HCT116 (cell line): ENCODE measurements at regions not wholly inside any gene's neighbourhood (a gene's known extent, or its start where the extent isn't known, plus 50 kb on each side); places are given as distances from the start of the nearest gene placed in this dataset.

Source experiments
- ATAC-seq: fragments of 200-7000 bp; cut with Tn5 transposase; 2 replicates; pipeline ENCODE4 v1.9.1; 2020; ENCODE audit warnings: mild to moderate bottlenecking, moderate library complexity
- BruUV-seq: library from RNA; stranded (reverse); fragments of 400-500 nt; replicated peaks from 2 replicates; lab custom pipeline; 2021; lab: Mats Ljungman, UMichigan
- CTCF ChIA-PET: fragments of 300-600 bp; sonication (Branson Sonifier 250); formaldehyde crosslinking; loops from one replicate; lab custom pipeline; 2021; ENCODE audit warnings: antibody characterized with exemption; lab: Charles Lee
- POLR2A ChIA-PET: fragments of 300-600, 350-600 bp; sonication (Branson Sonifier 250); formaldehyde crosslinking; loops from one replicate; lab custom pipeline; 2021; ENCODE audit warnings: antibody characterized with exemption; lab: Charles Lee
- RAD21 ChIA-PET, 2 experiments: fragments of 300-600 bp; sonication (Branson Sonifier 250); formaldehyde crosslinking; loops; one replicate each; lab custom pipeline; 2023; ENCODE audit warnings: low total read pairs in 2 of 2; ENCODE audit not compliant: uncharacterized antibody in 2 of 2, unreplicated experiment in 2 of 2, low non-redundant PET in 1 of 2; lab: Charles Lee
- DNase-seq: peaks from one replicate; pipeline ENCODE4 v3.0.0-alpha.2; 2010; ENCODE audit warnings: low read depth, low spot score
- H2AFZ ChIP-seq: fragments of 200-600 bp; shearing (Covaris generic), sonication (generic); 2 replicates; pipeline ENCODE4 v1.6.1; 2017; ENCODE audit warnings: low read depth, mixed run types, mixed read lengths, antibody characterized with exemption, low read length; ENCODE audit not compliant: poor library complexity, severe bottlenecking
- H3K27ac ChIP-seq: 2 replicates; pipeline ENCODE4 v1.5.1; 2012; ENCODE audit warnings: low read depth, low read length
- H3K27me3 ChIP-seq: fragments of 200-600 bp; sonication (generic); 2 replicates; pipeline ENCODE4 v1.6.1; 2016; ENCODE audit warnings: mixed run types, low read length, mixed read lengths; ENCODE audit not compliant: insufficient read depth
- H3K36me3 ChIP-seq, 2 experiments: fragments of 200-500 bp in 1 of 2; fragments of 200-600 bp in 1 of 2; sonication (Bioruptor generic) in 1 of 2; sonication (generic) in 1 of 2; 2 replicates each; pipeline versions ENCODE4 v1.5.1 to v1.6.1; 2014 to 2016; ENCODE audit warnings: low read length in 2 of 2, inconsistent platforms in 1 of 2, mixed read lengths in 1 of 2, mixed run types in 1 of 2; ENCODE audit not compliant: insufficient read depth in 2 of 2, control insufficient read depth in 1 of 2
- H3K4me1 ChIP-seq, 2 experiments: fragments of 200-600 bp in 1 of 2; sonication (generic) in 1 of 2; 2 replicates each; pipeline versions ENCODE4 v1.5.1 to v1.6.1; 2012 to 2017; ENCODE audit warnings: low read length in 2 of 2, inconsistent platforms in 1 of 2, mild to moderate bottlenecking in 1 of 2, mixed read lengths in 1 of 2, mixed run types in 1 of 2, moderate library complexity in 1 of 2; ENCODE audit not compliant: insufficient read depth in 2 of 2, control insufficient read depth in 1 of 2
- H3K4me2 ChIP-seq: fragments of 200-600 bp; sonication (generic); 2 replicates; pipeline ENCODE4 v1.6.1; 2017; ENCODE audit warnings: mixed run types, low read length, mixed read lengths
- H3K4me3 ChIP-seq, 2 experiments: fragments of 200-600 bp in 1 of 2; sonication (generic) in 1 of 2; replicated peaks in 1 of 2; 2 replicates each; pipeline ENCODE4 v1.5.1; 2011 to 2016; ENCODE audit warnings: low read length in 2 of 2, control low read depth in 1 of 2, low read depth in 1 of 2, mild to moderate bottlenecking in 1 of 2, mixed read lengths in 1 of 2, mixed run types in 1 of 2
- H3K79me2 ChIP-seq: fragments of 200-600 bp; sonication (generic); 2 replicates; pipeline ENCODE4 v1.6.1; 2017; ENCODE audit warnings: mild to moderate bottlenecking, mixed run types, low read length, moderate library complexity, mixed read lengths; ENCODE audit not compliant: insufficient read depth
- H3K9ac ChIP-seq: fragments of 200-600 bp; sonication (generic); 2 replicates; pipeline ENCODE4 v1.6.1; 2016; ENCODE audit warnings: low read length, mixed read lengths
- H3K9me2 ChIP-seq: fragments of 200-600 bp; sonication (generic), shearing (Covaris generic); 2 replicates; pipeline ENCODE4 v1.6.1; 2017; ENCODE audit warnings: mixed run types, mild to moderate bottlenecking, moderate library complexity; ENCODE audit not compliant: insufficient read depth
- H3K9me3 ChIP-seq, 2 experiments: fragments of 200-500 bp in 1 of 2; fragments of 200-600 bp in 1 of 2; sonication (Bioruptor generic) in 1 of 2; sonication (generic) in 1 of 2; 2 replicates each; pipeline ENCODE4 v1.6.1; 2014 to 2017; ENCODE audit warnings: low read length in 2 of 2, mixed read lengths in 2 of 2, inconsistent platforms in 1 of 2, low read depth in 1 of 2, mild to moderate bottlenecking in 1 of 2, mixed run types in 1 of 2, moderate library complexity in 1 of 2; ENCODE audit not compliant: control insufficient read depth in 1 of 2, insufficient read depth in 1 of 2
- H4K20me1 ChIP-seq: fragments of 200-600 bp; sonication (generic), shearing (Covaris generic); 2 replicates; pipeline ENCODE4 v1.6.1; 2017; ENCODE audit warnings: mixed run types, mild to moderate bottlenecking, moderate library complexity; ENCODE audit not compliant: insufficient read depth
- CBX3 ChIP-seq: IDR thresholded peaks from 2 replicates; pipeline ENCODE4 v1.6.1; 2012; ENCODE audit warnings: low read depth
- EGR1 ChIP-seq: IDR thresholded peaks from 2 replicates; pipeline ENCODE4 v1.6.1; 2012; ENCODE audit warnings: low read depth
- FOSL1 ChIP-seq: IDR thresholded peaks from 2 replicates; pipeline ENCODE4 v1.6.1; 2012; ENCODE audit warnings: low read depth
- JUND ChIP-seq: IDR thresholded peaks from 2 replicates; pipeline ENCODE4 v1.6.1; 2012
- RAD21 ChIP-seq: IDR thresholded peaks from 2 replicates; pipeline ENCODE4 v1.6.1; 2012; ENCODE audit warnings: low read depth, mild to moderate bottlenecking
- SP1 ChIP-seq: IDR thresholded peaks from 2 replicates; pipeline ENCODE4 v1.6.1; 2012; ENCODE audit warnings: low read depth
- SRF ChIP-seq: IDR thresholded peaks from 2 replicates; pipeline ENCODE4 v1.6.1; 2012; ENCODE audit warnings: low read depth
- TCF7L2 ChIP-seq: IDR thresholded peaks from 2 replicates; pipeline ENCODE4 v1.7.0; 2011; ENCODE audit warnings: borderline replicate concordance, inconsistent platforms; ENCODE audit not compliant: insufficient read depth, insufficient read length; ENCODE audit errors: extremely low read depth
- YY1 ChIP-seq: IDR thresholded peaks from 2 replicates; pipeline ENCODE4 v1.6.1; 2011; ENCODE audit warnings: low read length, low read depth, moderate library complexity, mild to moderate bottlenecking; ENCODE audit not compliant: insufficient replicate concordance; ENCODE audit errors: extremely low read depth
- ZBTB33 ChIP-seq: IDR thresholded peaks from 2 replicates; pipeline ENCODE4 v1.6.1; 2011; ENCODE audit warnings: mild to moderate bottlenecking, low read length, moderate library complexity; ENCODE audit not compliant: insufficient replicate concordance; ENCODE audit errors: extremely low read depth
- intact Hi-C: fragments of 100-400 bp; cut with micrococcal nuclease; formaldehyde crosslinking; loops from 2 replicates; pipeline ENCODE4 v1.10.0; 2022

- Histone ChIP-seq H3K4me3 (no peak overlapping the region), H3K27me3 (no peaks in the 10 kb centered on the region), H3K36me3 (no peaks in the 10 kb centered on the region), H2AFZ (no peak overlapping the region), H3K9me2 (no peaks in the 10 kb centered on the region), H3K4me2 (no peak overlapping the region), H4K20me1 (no peaks in the 10 kb centered on the region), H3K79me2 (no peaks in the 10 kb centered on the region), H3K9me3 (0 out of 4 replicates have a peak, but pooled peaks cover 0 to 3% of the 10 kb centered on the region in 2 experiments), H3K27ac (no peak overlapping the region), H3K9ac (no peak overlapping the region)
- DNase-seq (no peak), ATAC-seq (no peak)
- ChIA-PET POLR2A (no interaction called here), CTCF (no interaction called here), RAD21 (no interaction called here)
- intact Hi-C loops = no loop called here
- TF ChIP-seq TCF7L2 (no peak), RAD21 (no peak), FOSL1 (no peak), EGR1 (no peak), SRF (no peak), JUND (no peak), ZBTB33 (no peak), CBX3 (no peak), YY1 (no peak)
- TF ChIP-seq, all 23 proteins: peak for 0
- H3K4me1 ChIP-seq = no peaks in the 10 kb centered on the region
- no TSS peak for BruUV-seq
Measured at GRCh38 chr9:113763429-113763828, 112.7 kb upstream of the ZNF618 start.

- no peaks in the 10 kb centered on the region for H3K27me3 ChIP-seq
- no peaks in the 10 kb centered on the region for H3K9me2 ChIP-seq
- no peak overlapping the region for H3K4me3 ChIP-seq
- H4K20me1 ChIP-seq = no peaks in the 10 kb centered on the region
- 0 out of 4 replicates have a peak, but pooled peaks cover 0 to 3% of the 10 kb centered on the region in 2 experiments for H3K9me3 ChIP-seq
- no peak for TF ChIP-seq SP1
- ATAC-seq (no peak), DNase-seq (no peak)
- H3K36me3 ChIP-seq = no peaks in the 10 kb centered on the region
- no peak overlapping the region for H3K27ac ChIP-seq
- H3K79me2 ChIP-seq = no peaks in the 10 kb centered on the region
- no peak overlapping the region for H3K4me2 ChIP-seq
- no peak overlapping the region for H3K9ac ChIP-seq
- RAD21 ChIA-PET = no interaction called here
- CTCF ChIA-PET = no interaction called here
- no peaks in the 10 kb centered on the region for H3K4me1 ChIP-seq
- no TSS peak for BruUV-seq
- no peak overlapping the region for H2AFZ ChIP-seq
- POLR2A ChIA-PET = no interaction called here
- intact Hi-C loops = no loop called here
Measured at GRCh38 chr9:113764572-113764971, 111.5 kb upstream of the ZNF618 start.
